IMR-90 (cell line): ENCODE measurements at regions not wholly inside any gene's neighbourhood (a gene's known extent, or its start where the extent isn't known, plus 50 kb on each side); places are given as distances from the start of the nearest gene placed in this dataset.

ENCODE experiments used
- BHLHE40 ChIP-seq: fragments of 150-350 bp; IDR thresholded peaks from 2 replicates; pipeline ENCODE4 v1.6.1; 2016; ENCODE audit warnings: mild to moderate bottlenecking, low read depth, low read length
- CTCF ChIP-seq: conservative IDR thresholded peaks from 2 replicates; pipeline ENCODE4 v1.5.1; 2012; ENCODE audit warnings: mild to moderate bottlenecking, low read depth, low read length, improper control_type of control experiment
- MAFK ChIP-seq: IDR thresholded peaks from 2 replicates; pipeline ENCODE4 v1.6.1; 2012; ENCODE audit warnings: low read depth, low read length, improper control_type of control experiment
- MAZ ChIP-seq: IDR thresholded peaks from 2 replicates; pipeline ENCODE4 v1.6.1; 2012; ENCODE audit warnings: low read depth, mild to moderate bottlenecking, low read length, improper control_type of control experiment, moderate library complexity, borderline replicate concordance
- POLR2A ChIP-seq: IDR thresholded peaks from 2 replicates; pipeline ENCODE4 v1.6.1; 2012; ENCODE audit warnings: mild to moderate bottlenecking, low read depth, low read length
- RAD21 ChIP-seq: IDR thresholded peaks from 2 replicates; pipeline ENCODE4 v1.6.1; 2012; ENCODE audit warnings: low read length, improper control_type of control experiment
- RCOR1 ChIP-seq: IDR thresholded peaks from 2 replicates; pipeline ENCODE4 v1.6.1; 2012; ENCODE audit warnings: mild to moderate bottlenecking, low read length, improper control_type of control experiment; ENCODE audit not compliant: insufficient replicate concordance
- RFX5 ChIP-seq: IDR thresholded peaks from 2 replicates; pipeline ENCODE4 v1.8.0; 2012; ENCODE audit warnings: low read depth, mild to moderate bottlenecking, low read length, moderate library complexity

GRCh38 chr17:79454826-79455225 lies 156.0 kb downstream of the RBFOX3 start:
- no peak for TF ChIP-seq MAZ
- TF ChIP-seq RCOR1 = no peak
- no peak for TF ChIP-seq CTCF
- TF ChIP-seq POLR2A = no peak
- no peak for TF ChIP-seq MAFK
- no peak for TF ChIP-seq RFX5
- TF ChIP-seq BHLHE40 = no peak
- TF ChIP-seq RAD21 = no peak
